ENCODE measurements at regions not wholly inside any gene's neighbourhood (a gene's known extent, or its start where the extent isn't known, plus 50 kb on each side); places are given as distances from the start of the nearest gene placed in this dataset.

GRCh38 chr22:48082284-48082683 lies 1319.8 kb downstream of the TBC1D22A start:
- no peaks in the 10 kb centered on the region for H4K20me1 ChIP-seq (ENCODE audit: insufficient read depth, low read length, poor library complexity, severe bottlenecking)
- no peak overlapping the region for H2AFZ ChIP-seq (ENCODE audit: low read length)
- no peak overlapping the region for H3K4me3 ChIP-seq (ENCODE audit: low read length, poor library complexity, severe bottlenecking)
- no peak overlapping the region for H3K9ac ChIP-seq (ENCODE audit: low read depth, low read length, poor library complexity, severe bottlenecking)
- TF ChIP-seq CTCF (conservative IDR thresholded peaks at IDR 0.05; ENCODE audit: low read length) (no peak), EZH2phosphoT487 (IDR thresholded peaks at IDR 0.05; ENCODE audit: borderline replicate concordance) (no peak)
- H3K27me3 ChIP-seq (ENCODE audit: insufficient read depth, low read length, poor library complexity, severe bottlenecking): no peaks in the 10 kb centered on the region
- H3K4me1 ChIP-seq (ENCODE audit: insufficient read depth, low read length, poor library complexity, severe bottlenecking): peaks cover 49% of the 10 kb centered on the region
- H3K36me3 ChIP-seq (ENCODE audit: insufficient read depth, low read length): no peaks in the 10 kb centered on the region
- no peak overlapping the region for H3K4me2 ChIP-seq (ENCODE audit: low read depth, low read length, poor library complexity, severe bottlenecking)
- H3K79me2 ChIP-seq (ENCODE audit: insufficient read depth, low read length): no peaks in the 10 kb centered on the region
- H3F3A ChIP-seq (ENCODE audit: low read depth): no peaks in the 10 kb centered on the region
- no peaks in the 10 kb centered on the region for H3K9me2 ChIP-seq (replicated peaks; ENCODE audit: low read depth, low read length)
- no peaks in the 10 kb centered on the region for H3K9me3 ChIP-seq (ENCODE audit: insufficient read depth, low read depth, low read length)

GRCh38 chr22:48081281-48081680 lies 1318.8 kb downstream of the TBC1D22A start:
- no peaks in the 10 kb centered on the region for H3K36me3 ChIP-seq (ENCODE audit: insufficient read depth, low read length)
- no peaks in the 10 kb centered on the region for H3K9me3 ChIP-seq (ENCODE audit: insufficient read depth, low read depth, low read length)
- H3K9me2 ChIP-seq (replicated peaks; ENCODE audit: low read depth, low read length): no peaks in the 10 kb centered on the region
- no peaks in the 10 kb centered on the region for H4K20me1 ChIP-seq (ENCODE audit: insufficient read depth, low read length, poor library complexity, severe bottlenecking)
- peaks cover 49% of the 10 kb centered on the region for H3K4me1 ChIP-seq (ENCODE audit: insufficient read depth, low read length, poor library complexity, severe bottlenecking)
- no peak overlapping the region for H3K9ac ChIP-seq (ENCODE audit: low read depth, low read length, poor library complexity, severe bottlenecking)
- no peak overlapping the region for H3K4me3 ChIP-seq (ENCODE audit: low read length, poor library complexity, severe bottlenecking)
- no peaks in the 10 kb centered on the region for H3K79me2 ChIP-seq (ENCODE audit: insufficient read depth, low read length)
- H3K27me3 ChIP-seq (ENCODE audit: insufficient read depth, low read length, poor library complexity, severe bottlenecking): no peaks in the 10 kb centered on the region
- H2AFZ ChIP-seq (ENCODE audit: low read length): no peak overlapping the region
- H3F3A ChIP-seq (ENCODE audit: low read depth): no peaks in the 10 kb centered on the region
- H3K4me2 ChIP-seq (ENCODE audit: low read depth, low read length, poor library complexity, severe bottlenecking): no peak overlapping the region
- TF ChIP-seq EZH2phosphoT487 (IDR thresholded peaks at IDR 0.05; ENCODE audit: borderline replicate concordance) (no peak), CTCF (conservative IDR thresholded peaks at IDR 0.05; ENCODE audit: low read length) (no peak)

- no peak overlapping the region for H3K4me2 ChIP-seq (ENCODE audit: low read depth, low read length, poor library complexity, severe bottlenecking)
- peaks cover 42% of the 10 kb centered on the region for H3K4me1 ChIP-seq (ENCODE audit: insufficient read depth, low read length, poor library complexity, severe bottlenecking)
- H3K27me3 ChIP-seq (ENCODE audit: insufficient read depth, low read length, poor library complexity, severe bottlenecking): no peaks in the 10 kb centered on the region
These were observed 1318.1 kb downstream of the TBC1D22A start for GRCh38 chr22:48080316-48081165.

More at GRCh38 chr22:48080316-48081165, 1318.1 kb downstream of the TBC1D22A start:
- H3F3A ChIP-seq (ENCODE audit: low read depth): no peaks in the 10 kb centered on the region
- no peak overlapping the region for H3K4me3 ChIP-seq (ENCODE audit: low read length, poor library complexity, severe bottlenecking)
- no peaks in the 10 kb centered on the region for H3K9me3 ChIP-seq (ENCODE audit: insufficient read depth, low read depth, low read length)
- H3K79me2 ChIP-seq (ENCODE audit: insufficient read depth, low read length): no peaks in the 10 kb centered on the region
- no peaks in the 10 kb centered on the region for H4K20me1 ChIP-seq (ENCODE audit: insufficient read depth, low read length, poor library complexity, severe bottlenecking)
- no peak for TF ChIP-seq EZH2phosphoT487 (IDR thresholded peaks at IDR 0.05; ENCODE audit: borderline replicate concordance)
- no peak for TF ChIP-seq CTCF (conservative IDR thresholded peaks at IDR 0.05; ENCODE audit: low read length)
- H3K36me3 ChIP-seq (ENCODE audit: insufficient read depth, low read length): no peaks in the 10 kb centered on the region
- H2AFZ ChIP-seq (ENCODE audit: low read length): no peak overlapping the region
- H3K9ac ChIP-seq (ENCODE audit: low read depth, low read length, poor library complexity, severe bottlenecking): no peak overlapping the region
- H3K9me2 ChIP-seq (replicated peaks; ENCODE audit: low read depth, low read length): no peaks in the 10 kb centered on the region
